Endothelial cell of umbilical vein (primary cell): ENCODE measurements at regions not wholly inside any gene's neighbourhood (a gene's known extent, or its start where the extent isn't known, plus 50 kb on each side); places are given as distances from the start of the nearest gene placed in this dataset.

Source experiments
- BruUV-seq: library from RNA; stranded (reverse); fragments of 400-500 nt; replicated peaks from 2 replicates; lab custom pipeline; 2021; lab: Mats Ljungman, UMichigan
- CTCF ChIA-PET: fragments of 300-600, 350-600 bp; sonication (Branson Sonifier 250); formaldehyde crosslinking; loops from one replicate; lab custom pipeline; 2021; ENCODE audit warnings: antibody characterized with exemption, inconsistent platforms; lab: Charles Lee
- POLR2A ChIA-PET: fragments of 300-600, 350-600 bp; sonication (Branson Sonifier 250); formaldehyde crosslinking; loops from one replicate; lab custom pipeline; 2021; ENCODE audit warnings: antibody characterized with exemption, inconsistent platforms; lab: Charles Lee
- DNase-seq: peaks from one replicate; pipeline ENCODE4 v3.0.0-alpha.2; 2011; ENCODE audit warnings: low read depth, low spot score
- FAIRE-seq: peaks from 2 replicates; lab custom pipeline; 2011; peaks lifted over from hg19 to GRCh38; lab: Jason Lieb, UNC
- H2AFZ ChIP-seq: 2 replicates; pipeline ENCODE4 v1.6.0; 2012; ENCODE audit warnings: low read depth, low read length, control low read depth, inconsistent platforms
- H3K27ac ChIP-seq: 2 replicates; pipeline ENCODE4 v1.5.1; 2011; ENCODE audit warnings: low read depth, mild to moderate bottlenecking, control low read depth, low read length, moderate library complexity; ENCODE audit not compliant: insufficient read depth
- H3K27me3 ChIP-seq, 2 experiments: 2 replicates each; pipeline versions ENCODE4 v1.6.0 to v1.6.1; 2011; ENCODE audit warnings: low read length in 2 of 2, mixed read lengths in 1 of 2; ENCODE audit not compliant: control insufficient read depth in 2 of 2, insufficient read depth in 2 of 2
- H3K36me3 ChIP-seq, 2 experiments: 2 replicates in 1 of 2; 3 replicates in 1 of 2; pipeline ENCODE4 v1.5.1; 2011; ENCODE audit warnings: low read length in 2 of 2, mild to moderate bottlenecking in 1 of 2, moderate library complexity in 1 of 2; ENCODE audit not compliant: control insufficient read depth in 2 of 2, insufficient read depth in 2 of 2; ENCODE audit errors: extremely low read depth in 1 of 2
- H3K4me1 ChIP-seq: 3 replicates; pipeline ENCODE4 v1.5.1; 2011; ENCODE audit warnings: mild to moderate bottlenecking, low read length; ENCODE audit not compliant: control insufficient read depth, insufficient read depth; ENCODE audit errors: extremely low read depth
- H3K4me2 ChIP-seq: 2 replicates; pipeline ENCODE4 v1.6.1; 2011; ENCODE audit warnings: low read length, control low read depth, mixed read lengths; ENCODE audit not compliant: insufficient read depth
- H3K4me3 ChIP-seq, 3 experiments: fragments of 200-600 bp in 1 of 3; sonication (generic), shearing (Covaris generic) in 1 of 3; replicated peaks in 1 of 3; 2 replicates each; pipeline ENCODE4 v1.5.1; 2011 to 2016; ENCODE audit warnings: control low read depth in 3 of 3, low read length in 3 of 3, mild to moderate bottlenecking in 2 of 3, inconsistent platforms in 1 of 3, low read depth in 1 of 3, moderate library complexity in 1 of 3; ENCODE audit not compliant: insufficient read depth in 1 of 3
- H3K79me2 ChIP-seq: 2 replicates; pipeline ENCODE4 v1.6.0; 2012; ENCODE audit warnings: low read length, inconsistent platforms; ENCODE audit not compliant: control insufficient read depth, insufficient read depth
- H3K9ac ChIP-seq: replicated peaks from 2 replicates; pipeline ENCODE3; 2011; ENCODE audit warnings: low read length, control low read depth; ENCODE audit not compliant: insufficient read depth; ENCODE audit errors: extremely low read depth
- H3K9me1 ChIP-seq: replicated peaks from 3 replicates; pipeline ENCODE4 v1.6.0; 2011; ENCODE audit warnings: mild to moderate bottlenecking, low read length; ENCODE audit not compliant: control insufficient read depth, insufficient read depth; ENCODE audit errors: extremely low read depth
- H3K9me3 ChIP-seq: replicated peaks from 2 replicates; pipeline ENCODE4 v1.5.1; 2012; ENCODE audit warnings: low read length, inconsistent platforms; ENCODE audit not compliant: control insufficient read depth, insufficient read depth
- H4K20me1 ChIP-seq: replicated peaks from 2 replicates; pipeline ENCODE3; 2011; ENCODE audit warnings: mild to moderate bottlenecking, low read length; ENCODE audit not compliant: control insufficient read depth, insufficient read depth; ENCODE audit errors: extremely low read depth
- EZH2 ChIP-seq: IDR thresholded peaks from 2 replicates; pipeline ENCODE4 v1.6.1; 2012; ENCODE audit warnings: borderline replicate concordance, low read depth, mild to moderate bottlenecking, moderate library complexity, low read length, inconsistent platforms; ENCODE audit not compliant: severe bottlenecking
- FOS ChIP-seq: IDR thresholded peaks from 2 replicates; pipeline ENCODE4 v1.6.1; 2011; ENCODE audit warnings: mild to moderate bottlenecking, low read length, moderate library complexity, borderline replicate concordance; ENCODE audit not compliant: insufficient read depth
- GATA2 ChIP-seq: IDR thresholded peaks from 2 replicates; pipeline ENCODE4 v1.7.0; 2011; ENCODE audit warnings: low read depth, mild to moderate bottlenecking, moderate library complexity, mixed read lengths, low read length; ENCODE audit not compliant: insufficient read length, insufficient read depth
- JUN ChIP-seq: IDR thresholded peaks from 2 replicates; pipeline ENCODE4 v1.6.1; 2011; ENCODE audit warnings: borderline replicate concordance, low read depth; ENCODE audit not compliant: insufficient read length, insufficient read depth
- MYC ChIP-seq: IDR thresholded peaks from one replicate; pipeline ENCODE4 v1.6.1; 2011; ENCODE audit warnings: mild to moderate bottlenecking, low read depth, low read length
- POLR2A ChIP-seq: IDR thresholded peaks from 2 replicates; pipeline ENCODE4 v1.6.1; 2012; ENCODE audit warnings: low read depth, mild to moderate bottlenecking, control low read depth, low read length
- POLR2AphosphoS5 ChIP-seq: IDR thresholded peaks from 2 replicates; pipeline ENCODE4 v1.6.1; 2012; ENCODE audit warnings: low read depth, mild to moderate bottlenecking, control low read depth, low read length, moderate library complexity; ENCODE audit not compliant: insufficient read depth
- dilution Hi-C: fragments of 300-500 bp; cut with MboI; formaldehyde crosslinking; loops from one replicate; pipeline ENCODE4 v1.15.0; 2019; ENCODE audit warnings: low sequenced_read_pairs; ENCODE audit not compliant: extremely low pct_ligation_motif_present
- intact Hi-C: fragments of 100-400 bp; cut with micrococcal nuclease; formaldehyde crosslinking; loops from one replicate; pipeline ENCODE4 v1.10.0; 2022
- TF ChIP-seq, protein P1 (sequence below): IDR thresholded peaks from 2 replicates; pipeline ENCODE4 v1.6.1; 2011; ENCODE audit not compliant: insufficient read depth, insufficient read length
- TF ChIP-seq, protein P2 (sequence below), 2 donors: IDR thresholded peaks; 1 replicate in 1 of 2; 2 replicates in 1 of 2; pipeline ENCODE4 v1.5.1; 2011; ENCODE audit warnings: low read length in 2 of 2, mild to moderate bottlenecking in 2 of 2, moderate library complexity in 2 of 2, control low read depth in 1 of 2, inconsistent platforms in 1 of 2, low read depth in 1 of 2; ENCODE audit not compliant: insufficient read depth in 1 of 2; ENCODE audit errors: extremely low read depth in 1 of 2

DNA sequence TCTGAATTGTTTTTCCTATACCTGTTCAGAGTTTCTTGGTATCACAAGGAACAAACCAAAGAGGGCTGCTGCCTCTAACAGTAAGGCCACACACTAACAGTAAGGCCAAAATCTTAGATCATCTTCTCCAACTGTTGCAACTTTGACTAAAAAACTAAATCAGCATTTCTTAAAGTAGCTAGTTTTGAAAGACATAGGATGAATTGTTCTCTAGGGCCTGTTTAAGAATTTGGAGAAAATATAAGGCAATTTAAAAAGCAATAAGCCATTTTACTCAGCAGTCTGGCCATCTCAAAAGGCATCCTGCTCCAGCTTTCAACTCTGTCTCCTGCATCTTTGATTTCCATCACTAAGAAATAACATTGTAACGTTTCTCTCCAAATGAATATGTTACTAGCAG is 105.0 kb upstream of the MON1B start:
- DNase-seq (no peak), FAIRE-seq (no peak)
- H3K9ac ChIP-seq = no peak overlapping the region
- H3K27ac ChIP-seq = no peak overlapping the region
- no peaks in the 10 kb centered on the region for H3K79me2 ChIP-seq
- no peak overlapping the region for H2AFZ ChIP-seq
- ChIA-PET POLR2A (no interaction called here), CTCF (no interaction called here)
- H3K4me3 ChIP-seq = no peak overlapping the region
- H3K4me1 ChIP-seq = no peaks in the 10 kb centered on the region
- no peaks in the 10 kb centered on the region for H3K27me3 ChIP-seq
- no peak overlapping the region for H3K4me2 ChIP-seq
- dilution Hi-C loops (no loop called here), intact Hi-C loops (no loop called here)
- TF ChIP-seq GATA2 (no peak), EZH2 (no peak), JUN (no peak), MYC (no peak), POLR2A (no peak), FOS (no peak), POLR2AphosphoS5 (no peak)
- TF ChIP-seq, protein P1, sequence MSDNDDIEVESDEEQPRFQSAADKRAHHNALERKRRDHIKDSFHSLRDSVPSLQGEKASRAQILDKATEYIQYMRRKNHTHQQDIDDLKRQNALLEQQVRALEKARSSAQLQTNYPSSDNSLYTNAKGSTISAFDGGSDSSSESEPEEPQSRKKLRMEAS = no peak
- no peaks in the 10 kb centered on the region for H3K9me3 ChIP-seq
- no peaks in the 10 kb centered on the region for H3K9me1 ChIP-seq
- H3K36me3 ChIP-seq = no peaks in the 10 kb centered on the region
- no peaks in the 10 kb centered on the region for H4K20me1 ChIP-seq
- no TSS peak for BruUV-seq

DNA sequence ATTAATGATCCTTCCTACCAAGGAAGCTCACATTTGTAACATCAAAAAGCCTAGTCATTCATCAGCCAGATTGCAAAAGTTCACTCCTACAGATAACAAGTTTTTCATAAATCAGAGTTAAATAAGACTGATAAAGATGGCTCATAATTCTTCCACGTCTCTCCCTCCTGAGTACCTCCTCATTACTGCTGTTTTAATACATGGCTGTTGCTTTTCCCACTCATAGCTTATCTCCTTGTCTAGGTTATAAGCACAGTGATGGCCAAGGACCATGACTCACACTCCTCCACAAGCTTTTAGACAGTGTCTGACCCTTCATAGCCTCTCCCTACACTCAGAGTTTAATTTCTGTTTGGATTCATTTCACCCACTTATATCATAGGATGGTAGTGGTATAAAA is 100.9 kb upstream of the MON1B start:
- ChIA-PET POLR2A (no interaction called here), CTCF (no interaction called here)
- no peaks in the 10 kb centered on the region for H3K79me2 ChIP-seq
- H3K9me1 ChIP-seq = no peaks in the 10 kb centered on the region
- H4K20me1 ChIP-seq = no peaks in the 10 kb centered on the region
- no TSS peak for BruUV-seq
- H3K27me3 ChIP-seq = no peaks in the 10 kb centered on the region
- dilution Hi-C loops = no loop called here
- no peak overlapping the region for H3K27ac ChIP-seq
- H3K9ac ChIP-seq = no peak overlapping the region
- TF ChIP-seq JUN = no peak
- TF ChIP-seq MYC = no peak
- no peak for TF ChIP-seq FOS
- no peak for TF ChIP-seq POLR2AphosphoS5
- TF ChIP-seq, protein P2, sequence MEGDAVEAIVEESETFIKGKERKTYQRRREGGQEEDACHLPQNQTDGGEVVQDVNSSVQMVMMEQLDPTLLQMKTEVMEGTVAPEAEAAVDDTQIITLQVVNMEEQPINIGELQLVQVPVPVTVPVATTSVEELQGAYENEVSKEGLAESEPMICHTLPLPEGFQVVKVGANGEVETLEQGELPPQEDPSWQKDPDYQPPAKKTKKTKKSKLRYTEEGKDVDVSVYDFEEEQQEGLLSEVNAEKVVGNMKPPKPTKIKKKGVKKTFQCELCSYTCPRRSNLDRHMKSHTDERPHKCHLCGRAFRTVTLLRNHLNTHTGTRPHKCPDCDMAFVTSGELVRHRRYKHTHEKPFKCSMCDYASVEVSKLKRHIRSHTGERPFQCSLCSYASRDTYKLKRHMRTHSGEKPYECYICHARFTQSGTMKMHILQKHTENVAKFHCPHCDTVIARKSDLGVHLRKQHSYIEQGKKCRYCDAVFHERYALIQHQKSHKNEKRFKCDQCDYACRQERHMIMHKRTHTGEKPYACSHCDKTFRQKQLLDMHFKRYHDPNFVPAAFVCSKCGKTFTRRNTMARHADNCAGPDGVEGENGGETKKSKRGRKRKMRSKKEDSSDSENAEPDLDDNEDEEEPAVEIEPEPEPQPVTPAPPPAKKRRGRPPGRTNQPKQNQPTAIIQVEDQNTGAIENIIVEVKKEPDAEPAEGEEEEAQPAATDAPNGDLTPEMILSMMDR (IDR thresholded peaks at IDR 0.05; ENCODE audit: extremely low read depth in 1 of 2, insufficient read depth in 1 of 2, low read depth in 1 of 2, low read length in 2 of 2) = no peak
- no peak for TF ChIP-seq POLR2A
- TF ChIP-seq GATA2 = no peak
- TF ChIP-seq, protein P1 = no peak
- no peak for TF ChIP-seq EZH2
- no peaks in the 10 kb centered on the region for H3K9me3 ChIP-seq
- no peak for FAIRE-seq
- H3K4me2 ChIP-seq = no peak overlapping the region
- intact Hi-C loops = no loop called here
- DNase-seq = no peak
- no peak overlapping the region for H3K4me3 ChIP-seq
- H2AFZ ChIP-seq = no peak overlapping the region
- no peaks in the 10 kb centered on the region for H3K36me3 ChIP-seq
- H3K4me1 ChIP-seq = no peaks in the 10 kb centered on the region
